GM19043 (cell line): ENCODE measurements at regions not wholly inside any gene's neighbourhood (a gene's known extent, or its start where the extent isn't known, plus 50 kb on each side); places are given as distances from the start of the nearest gene placed in this dataset.

Experiments
- ATAC-seq: cut with Tn5 transposase; IDR thresholded peaks from one replicate; pipeline ENCODE4 v1.9.1; 2021; ENCODE audit warnings: low read depth; ENCODE audit not compliant: unreplicated experiment

DNA sequence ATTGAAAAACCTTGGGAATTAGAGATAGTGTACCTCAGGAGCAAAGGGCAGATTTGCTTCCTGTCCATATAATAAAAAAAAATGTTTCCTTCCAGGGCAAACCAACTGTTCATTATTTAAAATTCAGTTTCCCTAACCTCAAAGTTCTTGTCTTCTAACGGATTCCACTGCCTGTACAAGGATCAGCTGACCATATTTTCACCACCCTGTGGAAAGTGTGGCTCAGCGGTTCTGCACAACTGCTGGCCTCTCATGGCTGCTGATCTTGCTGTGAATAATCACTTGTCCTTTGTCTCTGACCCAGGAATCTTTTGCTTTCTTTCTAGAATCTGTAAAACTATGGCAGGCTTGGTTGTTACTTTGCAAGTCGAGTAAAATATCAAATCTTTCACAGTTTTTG, 1732.5 kb upstream of the RAG2 start:
- no peak for ATAC-seq

GRCh38 chr11:38323961-38324761, 1726.1 kb upstream of the RAG2 start:
- ATAC-seq: no peak

GRCh38 chr11:38315151-38315550, 1717.1 kb upstream of the RAG2 start:
- ATAC-seq: no peak

DNA sequence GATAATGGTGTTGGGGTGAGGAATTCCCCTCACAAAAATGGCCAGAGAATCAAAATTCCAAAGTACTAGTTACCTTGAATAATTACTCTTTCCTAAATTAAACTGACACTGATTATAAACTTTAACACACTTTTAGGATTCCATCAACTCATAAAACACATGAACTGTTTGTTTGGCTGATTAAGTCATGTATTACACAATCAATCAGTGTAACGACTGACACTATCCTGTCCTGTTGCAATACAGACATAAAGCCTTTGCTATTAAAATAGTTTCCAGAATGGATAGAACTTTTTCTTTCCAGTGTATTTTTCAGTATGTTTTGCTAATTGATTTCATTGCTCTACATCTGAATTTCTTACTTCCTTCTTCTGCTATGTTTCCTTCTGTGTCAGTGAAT, 1709.4 kb upstream of the RAG2 start:
- no peak for ATAC-seq

DNA sequence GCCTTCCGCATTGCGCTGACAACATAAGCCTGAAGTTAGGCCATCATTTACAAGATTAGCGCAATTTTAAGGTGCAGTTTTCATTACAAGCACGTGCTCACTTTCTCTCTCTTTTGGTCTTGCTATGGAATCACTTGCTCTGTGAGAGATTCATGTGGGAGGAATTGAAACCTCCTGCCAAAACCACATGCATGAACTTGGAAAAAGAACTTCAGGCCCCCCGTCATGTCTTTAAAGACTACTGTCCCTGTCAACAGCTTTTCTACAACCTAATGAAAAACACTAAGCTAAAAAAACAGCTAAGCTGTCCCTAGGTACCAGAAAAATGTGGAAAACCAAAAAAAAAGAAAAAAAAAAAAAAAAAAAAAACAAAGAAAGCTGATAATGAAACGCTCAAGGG, 1707.6 kb upstream of the RAG2 start:
- no peak for ATAC-seq

GRCh38 chr11:38304926-38305325, 1706.9 kb upstream of the RAG2 start:
- ATAC-seq: no peak

DNA sequence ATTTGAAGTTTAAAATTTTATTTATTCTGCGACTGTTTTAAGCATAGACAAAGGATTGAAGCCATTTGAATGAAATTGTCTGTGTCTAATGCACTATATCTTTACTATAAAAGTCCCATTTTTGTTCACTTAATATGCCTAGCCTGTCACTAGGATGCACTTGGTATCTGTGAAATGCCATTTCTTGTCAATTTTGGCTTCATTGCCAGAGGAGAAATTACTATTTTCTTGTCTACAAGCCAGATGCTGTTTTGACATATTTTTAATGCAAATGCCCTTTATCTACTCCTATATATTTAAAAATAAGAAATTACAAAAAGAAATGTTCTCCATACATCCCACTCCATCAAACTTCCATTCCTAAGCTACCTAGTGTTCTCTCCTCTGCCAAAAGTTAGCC, 1704.5 kb upstream of the RAG2 start:
- no peak for ATAC-seq

DNA sequence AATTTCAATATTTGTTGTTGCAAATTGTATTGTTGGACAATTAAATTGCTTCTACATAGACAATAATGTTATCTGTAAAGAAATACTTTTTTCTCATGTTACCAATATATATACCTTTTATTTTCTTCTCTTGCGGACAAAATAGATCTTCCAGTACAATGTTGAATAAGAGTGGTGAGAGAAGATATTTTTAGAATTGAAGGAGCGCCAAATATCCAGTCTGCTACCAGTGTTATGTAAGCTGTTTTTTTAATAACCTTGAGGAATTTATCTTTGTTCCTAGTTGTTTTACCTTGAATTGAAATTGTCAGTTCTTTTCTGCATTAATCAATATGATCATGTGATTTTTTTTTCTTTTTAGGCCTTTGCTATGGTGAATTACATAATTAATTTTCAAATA, 1702.5 kb upstream of the RAG2 start:
- ATAC-seq: no peak

DNA sequence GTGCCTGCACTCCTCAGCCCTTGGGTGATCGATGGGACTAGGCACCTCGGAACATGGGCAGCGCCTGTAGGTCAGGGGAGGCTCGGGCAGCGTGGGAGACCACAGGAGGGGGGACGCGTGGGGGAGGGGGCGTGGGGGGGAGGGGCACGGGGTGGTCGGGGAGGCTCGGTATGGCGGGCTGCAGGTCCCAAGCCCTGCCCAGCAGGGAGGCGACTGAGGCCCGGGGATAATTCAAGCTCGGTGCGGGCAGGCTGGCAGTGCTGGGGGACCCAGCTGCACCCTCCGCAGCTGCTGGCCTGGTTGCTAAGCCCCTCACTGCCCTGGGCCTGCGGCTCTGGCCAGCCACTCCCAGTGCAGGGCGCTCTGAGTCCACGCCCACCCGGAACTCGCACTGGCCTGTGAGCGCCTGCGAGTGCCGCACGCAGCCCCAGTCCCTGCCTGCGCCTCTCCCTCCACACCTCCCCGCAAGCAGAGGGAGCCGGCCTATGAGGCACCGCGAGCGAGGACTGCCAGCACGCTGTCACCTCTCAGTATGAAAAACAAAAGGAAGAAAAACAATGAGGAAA, 1698.3 kb upstream of the RAG2 start:
- no peak for ATAC-seq

DNA sequence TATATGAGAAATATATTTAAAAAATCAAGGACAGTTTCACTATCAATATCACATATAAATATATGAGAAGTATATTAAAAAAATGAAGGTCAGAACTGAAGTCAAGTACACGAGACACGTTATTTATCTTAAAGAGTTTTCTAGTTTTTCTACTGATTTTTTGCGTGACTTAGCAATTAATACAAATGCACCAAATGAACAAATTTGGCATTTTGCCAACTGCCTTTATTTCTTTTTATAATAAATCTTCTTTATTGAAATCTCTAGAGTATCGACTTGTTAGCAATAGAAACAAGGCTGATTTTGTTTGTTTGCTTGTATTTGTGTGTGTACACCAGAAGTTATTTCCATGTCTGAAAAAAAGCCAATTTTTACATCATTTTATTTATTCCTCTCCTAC, 1684.7 kb upstream of the RAG2 start:
- no peak for ATAC-seq

DNA sequence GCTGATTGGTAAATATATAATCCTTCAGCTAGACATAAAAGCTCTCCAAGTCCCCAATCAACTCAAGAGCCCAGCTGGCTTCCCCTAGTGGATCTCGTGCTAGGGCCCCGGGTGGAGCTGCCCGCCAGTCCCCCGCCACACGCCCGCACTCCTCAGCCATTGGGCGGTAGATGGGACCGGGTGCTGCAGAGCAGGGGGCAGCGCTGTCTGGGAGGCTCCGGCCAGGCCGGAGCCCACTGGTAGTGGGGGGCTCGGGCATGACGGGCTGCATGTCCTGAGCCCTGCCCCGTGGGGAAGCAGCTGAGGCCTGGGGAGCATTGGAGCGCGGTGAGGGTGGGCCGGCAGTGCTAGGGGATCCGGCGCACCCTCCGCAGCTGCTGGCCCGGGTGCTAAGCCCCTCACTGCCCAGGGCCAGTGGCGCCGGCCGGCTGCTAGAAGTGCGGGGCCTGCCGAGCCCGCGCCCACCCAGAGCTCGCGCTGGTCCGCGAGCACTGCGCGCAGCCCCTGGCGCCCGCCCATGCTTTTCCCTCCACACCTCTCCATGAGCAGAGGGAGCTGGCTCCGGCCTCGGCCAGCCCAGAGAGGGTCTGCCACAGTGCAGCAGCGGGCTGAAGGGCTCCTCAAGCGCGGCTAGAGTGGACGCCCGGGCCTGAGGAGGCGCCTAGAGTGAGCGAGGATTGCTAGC, 1680.6 kb upstream of the RAG2 start:
- no peak for ATAC-seq

- no peak for ATAC-seq
These were observed 1676.0 kb upstream of the RAG2 start for GRCh38 chr11:38274031-38274430.

- ATAC-seq: no peak
These were observed 1674.3 kb upstream of the RAG2 start for GRCh38 chr11:38272376-38272775.

DNA sequence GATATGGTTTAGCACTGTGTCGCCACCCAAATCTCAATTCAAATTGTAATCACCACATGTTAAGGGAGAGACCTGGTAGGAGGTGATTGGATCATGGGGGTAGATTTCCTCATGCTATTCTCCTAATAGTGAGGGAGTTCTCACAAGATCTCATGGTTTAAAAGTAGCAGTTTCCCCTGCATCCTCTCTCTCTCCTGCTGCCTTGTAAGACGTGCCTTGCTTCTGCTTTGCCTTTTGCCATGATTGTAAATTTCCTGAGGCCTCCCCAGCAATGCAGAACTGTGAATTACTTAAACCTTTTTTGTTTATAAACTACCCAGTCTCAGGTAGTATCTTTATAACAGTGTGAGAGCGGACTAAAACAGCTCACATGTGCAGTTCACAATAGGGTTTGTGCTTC, 1668.7 kb upstream of the RAG2 start:
- no peak for ATAC-seq

- ATAC-seq: no peak
These were observed 1658.4 kb upstream of the RAG2 start for GRCh38 chr11:38256436-38256835.

- ATAC-seq: no peak
These were observed 1656.9 kb upstream of the RAG2 start for GRCh38 chr11:38254913-38255312.

- ATAC-seq: no peak
These were observed 1654.6 kb upstream of the RAG2 start for GRCh38 chr11:38252620-38253019.

DNA sequence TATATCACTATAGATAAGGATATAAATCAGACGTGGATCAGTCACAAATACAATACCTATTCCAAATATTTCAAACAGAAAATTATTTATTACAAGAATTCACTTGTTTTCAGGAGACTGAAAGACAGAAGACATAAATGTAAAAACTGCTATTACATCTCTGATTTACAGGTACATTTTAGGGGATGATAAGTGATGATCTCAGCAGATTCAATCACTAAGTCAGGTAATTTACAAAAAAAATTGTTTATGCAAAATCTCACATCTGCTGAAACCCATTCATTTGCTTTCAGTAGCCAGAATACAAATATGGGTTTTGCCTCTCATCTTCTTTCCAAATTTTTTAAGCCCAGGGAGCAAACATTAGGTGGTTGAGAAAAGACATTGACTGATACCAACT, 1648.4 kb upstream of the RAG2 start:
- ATAC-seq: no peak

DNA sequence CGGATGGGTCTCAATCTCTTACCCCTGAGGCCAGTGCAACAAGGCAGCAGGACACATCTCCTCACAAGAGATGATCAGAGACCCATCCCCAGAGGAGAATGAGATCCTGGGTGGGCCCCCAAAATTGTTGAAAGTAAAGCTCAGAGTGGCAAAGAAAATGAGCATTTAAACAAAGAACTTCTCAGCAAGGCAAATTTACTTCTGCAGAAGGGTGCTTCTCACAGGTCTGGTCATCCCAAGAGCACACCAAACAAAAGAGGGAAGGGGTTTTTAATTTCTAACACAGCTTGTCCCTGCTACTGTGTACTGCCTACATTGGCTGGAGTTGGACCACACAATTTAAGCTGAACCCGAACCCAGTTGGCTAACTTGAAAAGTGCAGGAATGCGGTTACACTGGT, 1628.6 kb upstream of the RAG2 start:
- ATAC-seq: no peak

DNA sequence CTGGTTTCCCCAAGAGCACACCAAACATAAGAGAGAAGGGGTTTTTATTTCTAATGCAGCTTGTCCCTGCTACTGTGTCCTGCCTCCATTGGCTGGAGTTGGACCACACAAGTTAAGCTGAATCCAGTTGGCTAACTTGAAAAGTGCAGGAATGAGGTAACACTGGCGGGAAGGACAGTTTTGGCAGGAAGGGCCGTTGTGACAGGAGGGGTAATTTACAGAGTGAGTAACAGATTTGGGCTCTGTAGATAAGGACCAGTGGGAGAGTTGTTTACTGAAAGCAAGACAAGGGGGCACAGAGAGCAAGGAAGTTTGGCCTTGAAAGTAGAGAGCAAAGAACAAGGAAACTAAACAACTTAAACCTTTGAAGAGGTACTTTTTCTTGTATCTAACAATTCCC, 1623.3 kb upstream of the RAG2 start:
- no peak for ATAC-seq

DNA sequence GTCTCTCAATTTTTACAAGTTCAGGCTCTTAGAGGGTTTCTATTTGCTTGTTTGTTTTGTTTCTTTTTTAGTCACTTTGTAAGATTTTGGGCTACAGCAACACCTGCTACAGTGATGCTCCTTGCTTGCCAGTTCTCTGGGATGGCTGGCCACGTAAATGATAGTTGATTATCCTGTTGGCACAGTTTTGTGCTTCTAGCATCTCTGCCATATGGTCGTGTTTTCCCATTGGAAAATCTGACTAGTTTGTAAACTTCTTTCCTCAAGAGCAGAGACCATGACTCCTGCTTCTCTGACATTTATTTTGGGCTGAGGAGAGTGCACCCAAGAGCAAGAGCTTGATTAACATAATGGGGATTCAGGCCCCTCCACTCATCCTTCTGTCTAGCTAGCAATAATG, 1621.6 kb upstream of the RAG2 start:
- ATAC-seq: no peak

GRCh38 chr11:38208951-38209350, 1610.9 kb upstream of the RAG2 start:
- ATAC-seq: no peak
